GM18498 (cell line): ENCODE measurements at regions not wholly inside any gene's neighbourhood (a gene's known extent, or its start where the extent isn't known, plus 50 kb on each side); places are given as distances from the start of the nearest gene placed in this dataset.
"Not testable (repeated sequence)": the region's sequence is repeated elsewhere in the genome, so short reads cannot be mapped to it uniquely, and the experiment has no call there.

Experiments used
- ATAC-seq: cut with Tn5 transposase; IDR thresholded peaks from one replicate; pipeline ENCODE4 v1.9.1; 2021; ENCODE audit warnings: mild to moderate bottlenecking, moderate library complexity; ENCODE audit not compliant: unreplicated experiment

- ATAC-seq = no peak
Observed at GRCh38 chrX:97850911-97851310, 967.2 kb downstream of the RPA4 start.

- no peak for ATAC-seq
Observed at GRCh38 chrX:97854086-97854485, 970.4 kb downstream of the RPA4 start.

- no peak for ATAC-seq
Observed at GRCh38 chrX:97858592-97858991, 974.9 kb downstream of the RPA4 start.

GRCh38 chrX:97860226-97860625 lies 976.5 kb downstream of the RPA4 start:
- no peak for ATAC-seq

GRCh38 chrX:97863261-97863660 lies 979.6 kb downstream of the RPA4 start:
- no peak for ATAC-seq

- no peak for ATAC-seq
Observed at GRCh38 chrX:97867266-97867665, 983.6 kb downstream of the RPA4 start.

GRCh38 chrX:97876697-97877407 lies 993.1 kb downstream of the RPA4 start:
- ATAC-seq = no peak

- no peak for ATAC-seq
Observed at GRCh38 chrX:97882306-97882705, 998.6 kb downstream of the RPA4 start.

- no peak for ATAC-seq
Observed at GRCh38 chrX:97895751-97896150, 1012.0 kb downstream of the RPA4 start.

- no peak for ATAC-seq
Observed at GRCh38 chrX:97897998-97898397, 1014.3 kb downstream of the RPA4 start.

GRCh38 chrX:97898798-97899197 lies 1015.1 kb downstream of the RPA4 start:
- no peak for ATAC-seq

- no peak for ATAC-seq
Observed at GRCh38 chrX:97907791-97908190, 1024.1 kb downstream of the RPA4 start.

- peak; percentile 96 for ATAC-seq
Observed at GRCh38 chrX:97909245-97909644, 1025.5 kb downstream of the RPA4 start.

- not testable (repeated sequence) for ATAC-seq
Observed at GRCh38 chrX:97915390-97915789, 1031.7 kb downstream of the RPA4 start.

- ATAC-seq = not testable (repeated sequence)
Observed at GRCh38 chrX:97921223-97921622, 1037.5 kb downstream of the RPA4 start.

GRCh38 chrX:97931586-97931985 lies 1047.9 kb downstream of the RPA4 start:
- ATAC-seq = no peak

GRCh38 chrX:97936296-97936695 lies 1052.6 kb downstream of the RPA4 start:
- no peak for ATAC-seq

- ATAC-seq = no peak
Observed at GRCh38 chrX:97938706-97939105, 1055.0 kb downstream of the RPA4 start.

- ATAC-seq = no peak
Observed at GRCh38 chrX:97968376-97969163, 1084.9 kb downstream of the RPA4 start.

GRCh38 chrX:97984641-97985040 lies 1100.9 kb downstream of the RPA4 start:
- no peak for ATAC-seq

GRCh38 chrX:97985096-97985495 lies 1101.4 kb downstream of the RPA4 start:
- ATAC-seq = no peak

- ATAC-seq = no peak
Observed at GRCh38 chrX:97987979-97988378, 1104.3 kb downstream of the RPA4 start.
